Nephron (organoid): ENCODE measurements at regions not wholly inside any gene's neighbourhood (a gene's known extent, or its start where the extent isn't known, plus 50 kb on each side); places are given as distances from the start of the nearest gene placed in this dataset.

Experiments
- H3K27ac Mint-ChIP-seq, 3 experiments: 2 replicates each; pipeline ENCODE4 v1.8.0; 2020; ENCODE audit warnings: mixed read lengths in 3 of 3, mild to moderate bottlenecking in 2 of 3, moderate library complexity in 1 of 3
- H3K27me3 Mint-ChIP-seq: 2 replicates; pipeline ENCODE4 v1.8.0; 2021; ENCODE audit warnings: low read depth, mild to moderate bottlenecking, moderate library complexity, mixed read lengths
- H3K36me3 Mint-ChIP-seq: 2 replicates; pipeline ENCODE4 v1.8.0; 2020; ENCODE audit warnings: low read depth, mixed read lengths
- H3K4me1 Mint-ChIP-seq: 2 replicates; pipeline ENCODE4 v1.8.0; 2020; ENCODE audit warnings: mixed read lengths
- H3K4me3 Mint-ChIP-seq, 3 experiments: 2 replicates each; pipeline ENCODE4 v1.8.0; 2020; ENCODE audit warnings: mild to moderate bottlenecking in 3 of 3, mixed read lengths in 3 of 3, moderate library complexity in 2 of 3
- H3K9me3 Mint-ChIP-seq: 2 replicates; pipeline ENCODE4 v1.8.0; 2020; ENCODE audit warnings: mixed read lengths
- TF ChIP-seq, protein P1 (sequence below), 3 experiments: fragments of 200-600 bp; sonication (generic); IDR thresholded peaks; one replicate each; pipeline ENCODE4 v1.5.0; 2021; ENCODE audit warnings: antibody characterized with exemption in 3 of 3; ENCODE audit not compliant: unreplicated experiment in 3 of 3

DNA sequence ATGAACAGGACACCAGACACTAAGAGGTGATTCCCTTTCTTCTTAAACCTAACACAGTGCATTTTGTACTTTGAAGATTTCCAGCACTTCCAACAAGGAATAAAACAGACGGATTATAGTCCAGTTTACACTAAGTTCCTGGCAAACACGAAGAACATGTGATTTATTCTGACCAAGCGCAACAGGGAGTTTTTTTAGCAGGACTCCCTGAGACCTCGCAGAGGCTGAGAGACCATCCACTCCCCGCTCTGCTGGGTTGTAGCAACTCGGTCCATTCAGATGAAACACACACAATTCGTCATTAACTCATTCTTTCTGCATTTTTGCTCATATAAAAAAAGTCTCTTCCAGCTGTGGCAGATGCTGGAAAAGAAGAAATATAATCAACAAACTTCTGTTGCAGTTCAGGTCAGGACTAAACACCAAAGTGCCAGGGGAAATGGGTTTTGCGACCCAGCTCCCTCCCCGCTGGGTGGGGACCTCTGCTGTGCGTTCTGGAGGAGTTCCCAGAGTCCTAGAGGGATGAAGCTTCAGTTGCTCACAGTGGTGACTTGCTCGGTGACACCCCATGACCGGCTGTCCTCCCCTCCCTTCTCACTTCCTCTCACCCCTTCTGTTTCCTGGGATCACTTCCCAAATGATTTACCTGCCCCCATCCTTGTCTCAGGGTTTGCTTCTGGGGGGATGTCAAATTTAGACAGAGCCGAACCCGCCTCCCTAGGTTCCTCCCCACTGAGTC is 52.5 kb downstream of the KCNF1 start:
- Mint-ChIP-seq H3K27ac (no peak overlapping the region), H3K9me3 (no peaks in the 10 kb centered on the region), H3K27me3 (peaks cover 9% of the 10 kb centered on the region), H3K4me3 (no peak overlapping the region), H3K36me3 (no peaks in the 10 kb centered on the region), H3K4me1 (peaks cover 29% of the 10 kb centered on the region)
- TF ChIP-seq, protein P1, sequence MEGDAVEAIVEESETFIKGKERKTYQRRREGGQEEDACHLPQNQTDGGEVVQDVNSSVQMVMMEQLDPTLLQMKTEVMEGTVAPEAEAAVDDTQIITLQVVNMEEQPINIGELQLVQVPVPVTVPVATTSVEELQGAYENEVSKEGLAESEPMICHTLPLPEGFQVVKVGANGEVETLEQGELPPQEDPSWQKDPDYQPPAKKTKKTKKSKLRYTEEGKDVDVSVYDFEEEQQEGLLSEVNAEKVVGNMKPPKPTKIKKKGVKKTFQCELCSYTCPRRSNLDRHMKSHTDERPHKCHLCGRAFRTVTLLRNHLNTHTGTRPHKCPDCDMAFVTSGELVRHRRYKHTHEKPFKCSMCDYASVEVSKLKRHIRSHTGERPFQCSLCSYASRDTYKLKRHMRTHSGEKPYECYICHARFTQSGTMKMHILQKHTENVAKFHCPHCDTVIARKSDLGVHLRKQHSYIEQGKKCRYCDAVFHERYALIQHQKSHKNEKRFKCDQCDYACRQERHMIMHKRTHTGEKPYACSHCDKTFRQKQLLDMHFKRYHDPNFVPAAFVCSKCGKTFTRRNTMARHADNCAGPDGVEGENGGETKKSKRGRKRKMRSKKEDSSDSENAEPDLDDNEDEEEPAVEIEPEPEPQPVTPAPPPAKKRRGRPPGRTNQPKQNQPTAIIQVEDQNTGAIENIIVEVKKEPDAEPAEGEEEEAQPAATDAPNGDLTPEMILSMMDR (IDR thresholded peaks at IDR 0.05; ENCODE audit: unreplicated experiment in 3 of 3), result no peak

DNA sequence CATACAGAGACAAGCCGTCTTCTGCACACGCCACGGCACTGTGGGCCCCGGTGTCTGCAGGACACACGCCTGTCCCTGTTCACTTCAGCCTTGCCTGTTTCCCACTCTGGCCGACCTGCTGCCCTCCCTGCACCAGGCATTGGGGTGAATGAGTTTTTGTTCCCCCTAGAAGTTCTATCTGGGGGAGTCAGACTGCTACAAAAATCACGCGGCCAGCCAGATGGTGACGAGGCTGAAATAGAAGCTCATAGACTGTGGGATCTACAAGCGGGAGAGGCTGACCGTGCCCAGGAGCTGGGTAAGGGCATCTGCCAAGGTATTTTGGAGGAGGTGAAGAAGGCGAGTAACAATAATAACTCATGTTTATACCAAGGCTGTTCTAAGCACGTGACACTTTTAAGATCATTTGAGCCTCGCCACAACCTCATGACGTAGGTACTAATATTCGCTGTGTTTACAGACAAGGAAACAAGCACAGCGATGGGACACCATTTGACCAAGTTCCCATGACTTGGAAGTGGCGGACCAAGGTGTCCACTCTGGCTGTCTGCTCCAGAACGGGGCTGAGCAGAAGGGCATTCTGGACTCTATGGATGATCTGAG is 53.6 kb downstream of the KCNF1 start:
- H3K9me3 Mint-ChIP-seq, result no peaks in the 10 kb centered on the region
- H3K4me3 Mint-ChIP-seq, result no peak overlapping the region
- H3K4me1 Mint-ChIP-seq, result peaks cover 30% of the 10 kb centered on the region
- H3K27me3 Mint-ChIP-seq, result peaks cover 9% of the 10 kb centered on the region
- no peak overlapping the region for H3K27ac Mint-ChIP-seq
- H3K36me3 Mint-ChIP-seq, result no peaks in the 10 kb centered on the region
- TF ChIP-seq, protein P1 (IDR thresholded peaks at IDR 0.05; ENCODE audit: unreplicated experiment in 3 of 3), result no peak

DNA sequence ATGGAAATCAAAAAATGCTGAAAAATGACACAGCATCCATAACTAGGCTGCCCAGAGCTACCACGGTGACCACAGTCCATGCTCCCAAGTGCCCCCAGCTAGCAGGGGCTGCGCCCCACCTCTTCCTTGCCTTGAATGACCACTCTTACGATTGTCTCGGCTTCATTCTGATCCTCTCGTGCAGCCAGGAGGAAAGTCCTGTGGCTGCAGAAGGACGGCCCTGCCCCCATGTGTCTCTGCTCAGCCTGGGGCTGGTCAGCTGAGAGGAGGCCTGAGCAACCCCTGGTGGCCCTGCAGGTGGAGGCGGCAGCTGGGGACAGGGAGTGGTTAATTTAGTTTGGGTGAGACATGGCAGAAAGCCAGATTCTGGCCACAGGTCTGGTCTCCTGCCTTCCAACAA is 54.3 kb downstream of the KCNF1 start:
- TF ChIP-seq, protein P1 (IDR thresholded peaks at IDR 0.05; ENCODE audit: unreplicated experiment in 3 of 3), result no peak
- no peaks in the 10 kb centered on the region for H3K9me3 Mint-ChIP-seq
- H3K4me1 Mint-ChIP-seq, result peaks cover 30% of the 10 kb centered on the region
- no peaks in the 10 kb centered on the region for H3K36me3 Mint-ChIP-seq
- no peak overlapping the region for H3K27ac Mint-ChIP-seq
- peaks cover 9% of the 10 kb centered on the region for H3K27me3 Mint-ChIP-seq
- no peak overlapping the region for H3K4me3 Mint-ChIP-seq

DNA sequence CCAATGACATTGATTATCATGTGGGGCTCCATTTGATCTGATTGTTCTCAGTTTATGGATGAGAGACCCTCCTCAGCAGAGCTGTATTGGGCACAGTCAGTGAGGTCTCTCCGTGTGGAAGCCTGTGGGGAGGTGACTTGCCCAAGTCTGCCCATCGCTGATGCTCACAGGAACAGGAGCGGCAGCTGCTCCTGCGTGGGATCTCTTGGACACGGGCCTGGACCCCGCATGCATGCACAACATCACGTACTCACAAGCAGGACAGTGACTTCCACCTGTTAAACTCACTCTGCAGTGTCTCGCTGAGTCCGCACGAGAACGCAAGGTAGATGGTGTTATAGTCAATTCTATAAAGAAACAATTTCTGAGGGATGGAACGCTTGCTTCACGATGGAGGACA is 55.0 kb downstream of the KCNF1 start:
- Mint-ChIP-seq H3K36me3 (no peaks in the 10 kb centered on the region), H3K4me1 (peaks cover 31% of the 10 kb centered on the region), H3K4me3 (no peak overlapping the region), H3K9me3 (no peaks in the 10 kb centered on the region), H3K27me3 (peaks cover 13% of the 10 kb centered on the region), H3K27ac (no peak overlapping the region)
- TF ChIP-seq, protein P1 (IDR thresholded peaks at IDR 0.05; ENCODE audit: unreplicated experiment in 3 of 3), result no peak

DNA sequence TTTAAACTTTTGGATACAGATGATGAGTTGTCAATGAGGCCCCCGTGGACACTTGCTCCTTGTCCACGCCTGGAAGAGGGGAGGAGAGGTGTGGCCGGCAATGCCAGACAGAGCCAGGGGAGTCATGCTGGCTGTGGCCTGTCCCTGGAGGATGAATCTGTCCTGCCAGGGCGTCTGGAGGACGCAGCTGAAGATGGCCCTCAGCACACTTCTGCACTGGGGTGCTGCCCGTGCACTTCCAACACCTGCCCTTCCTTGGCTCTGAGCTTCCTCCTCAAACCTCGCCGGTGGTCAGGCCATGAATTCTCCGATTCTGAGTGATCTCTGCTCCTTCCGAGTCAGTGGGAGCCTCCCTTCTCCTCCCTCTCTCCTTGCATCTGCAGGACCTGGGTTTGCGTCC is 56.4 kb downstream of the KCNF1 start:
- Mint-ChIP-seq H3K27ac (no peak overlapping the region), H3K4me3 (no peak overlapping the region), H3K36me3 (no peaks in the 10 kb centered on the region), H3K4me1 (peaks cover 37% of the 10 kb centered on the region), H3K27me3 (peaks cover 17% of the 10 kb centered on the region), H3K9me3 (no peaks in the 10 kb centered on the region)
- TF ChIP-seq, protein P1 (IDR thresholded peaks at IDR 0.05; ENCODE audit: unreplicated experiment in 3 of 3), result no peak

DNA sequence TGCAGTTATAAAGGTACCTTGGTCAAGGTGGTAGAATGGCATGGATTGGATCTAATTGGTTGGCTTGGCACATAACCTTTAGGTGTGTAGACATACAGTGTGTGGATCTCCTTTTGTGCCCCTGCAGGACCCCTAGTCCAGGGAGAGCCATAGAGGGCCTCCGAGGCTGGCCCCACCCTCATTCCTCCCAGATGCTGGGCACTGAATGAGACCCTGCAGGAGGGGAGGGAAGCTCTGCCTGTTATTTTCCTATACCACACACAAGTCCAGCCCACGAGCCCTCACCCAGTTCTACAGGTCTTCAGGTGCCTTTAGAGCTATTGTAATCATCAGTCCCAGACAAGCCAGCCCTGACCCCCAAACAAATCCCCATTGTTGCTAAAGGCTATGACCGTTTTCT is 58.9 kb downstream of the KCNF1 start:
- peaks cover 4% of the 10 kb centered on the region for H3K36me3 Mint-ChIP-seq
- TF ChIP-seq, protein P1 (IDR thresholded peaks at IDR 0.05; ENCODE audit: unreplicated experiment in 3 of 3), result no peak
- H3K4me1 Mint-ChIP-seq, result peaks cover 22% of the 10 kb centered on the region
- peaks cover 14% of the 10 kb centered on the region for H3K27me3 Mint-ChIP-seq
- peaks cover 5% of the 10 kb centered on the region for H3K9me3 Mint-ChIP-seq
- no peak overlapping the region for H3K4me3 Mint-ChIP-seq
- no peak overlapping the region for H3K27ac Mint-ChIP-seq
